SK-N-SH treated with all-trans-retinoic acid at 6 μM for 48 hours (cell line): ENCODE measurements at regions not wholly inside any gene's neighbourhood (a gene's known extent, or its start where the extent isn't known, plus 50 kb on each side); places are given as distances from the start of the nearest gene placed in this dataset.

Experiments
- ATAC-seq: fragments of 200-7000 bp; cut with Tn5 transposase; 3 replicates; pipeline ENCODE4 v1.9.1; 2020; ENCODE audit warnings: mild to moderate bottlenecking, moderate library complexity
- ARNTL ChIP-seq: fragments of 450-650 bp; formaldehyde crosslinking; IDR thresholded peaks from 2 replicates; pipeline ENCODE4 v1.5.0; 2020; ENCODE audit warnings: low read depth, mild to moderate bottlenecking, moderate library complexity, borderline replicate concordance
- BACH2 ChIP-seq: fragments of 250-450 bp; sonication (Bioruptor Pico); IDR thresholded peaks from 2 replicates; pipeline ENCODE4 v1.9.0; 2021; ENCODE audit warnings: mild to moderate bottlenecking, borderline replicate concordance
- CREB5 ChIP-seq: fragments of 250-450 bp; sonication (Bioruptor Pico); IDR thresholded peaks from 2 replicates; pipeline ENCODE4 v1.5.1; 2020; ENCODE audit warnings: low read depth, mild to moderate bottlenecking, moderate library complexity
- CSDC2 ChIP-seq: fragments of 250-450 bp; sonication (Bioruptor Pico); IDR thresholded peaks from 2 replicates; pipeline ENCODE4 v1.5.0; 2020; ENCODE audit warnings: mild to moderate bottlenecking, moderate library complexity
- ESRRG ChIP-seq: fragments of 250-450 bp; sonication (Bioruptor Pico); IDR thresholded peaks from 2 replicates; pipeline ENCODE4 v1.6.1; 2021; ENCODE audit warnings: mild to moderate bottlenecking
- GLIS3 ChIP-seq: fragments of 250-450 bp; sonication (Bioruptor Pico); IDR thresholded peaks from 2 replicates; pipeline ENCODE4 v1.5.0; 2020; ENCODE audit warnings: mild to moderate bottlenecking, moderate library complexity
- ISL1 ChIP-seq: fragments of 250-450 bp; sonication (Bioruptor Pico); IDR thresholded peaks from 2 replicates; pipeline ENCODE4 v2.1.2; 2022; ENCODE audit warnings: mild to moderate bottlenecking, moderate library complexity
- OSR1 ChIP-seq: fragments of 250-450 bp; sonication (Bioruptor Pico); IDR thresholded peaks from 2 replicates; pipeline ENCODE4 v1.8.0; 2022; ENCODE audit warnings: moderate library complexity, mild to moderate bottlenecking, inconsistent platforms
- PPARA ChIP-seq: fragments of 250-450 bp; sonication (Bioruptor Pico); IDR thresholded peaks from 2 replicates; pipeline ENCODE4 v1.5.0; 2020; ENCODE audit warnings: mild to moderate bottlenecking, borderline replicate concordance
- RARB ChIP-seq: fragments of 250-450 bp; sonication (Bioruptor Pico); IDR thresholded peaks from 2 replicates; pipeline ENCODE4 v1.8.0; 2021; ENCODE audit warnings: mild to moderate bottlenecking, moderate library complexity
- SNAI2 ChIP-seq: fragments of 250-450 bp; sonication (Bioruptor Pico); IDR thresholded peaks from 2 replicates; pipeline ENCODE4 v1.5.0; 2020; ENCODE audit warnings: mild to moderate bottlenecking, moderate library complexity
- TCF4 ChIP-seq: fragments of 250-450 bp; sonication (Bioruptor Pico); IDR thresholded peaks from 2 replicates; pipeline ENCODE4 v1.8.0; 2021; ENCODE audit warnings: mild to moderate bottlenecking, moderate library complexity, borderline replicate concordance
- TOX ChIP-seq: fragments of 250-450 bp; sonication (Bioruptor Pico); IDR thresholded peaks from 2 replicates; pipeline ENCODE4 v1.8.0; 2021; ENCODE audit warnings: mild to moderate bottlenecking, moderate library complexity, borderline replicate concordance
- ZC3H10 ChIP-seq: fragments of 250-450 bp; sonication (Bioruptor Pico); IDR thresholded peaks from 2 replicates; pipeline ENCODE4 v1.5.1; 2021; ENCODE audit warnings: mild to moderate bottlenecking, moderate library complexity
- ZFP3 ChIP-seq: fragments of 250-450 bp; sonication (Bioruptor Pico); IDR thresholded peaks from 2 replicates; pipeline ENCODE4 v1.5.0; 2020; ENCODE audit warnings: mild to moderate bottlenecking, moderate library complexity
- ZFP30 ChIP-seq: fragments of 450-650 bp; formaldehyde crosslinking; IDR thresholded peaks from 2 replicates; pipeline ENCODE4 v1.5.0; 2022; ENCODE audit warnings: mild to moderate bottlenecking, moderate library complexity
- ZNF70 ChIP-seq: fragments of 450-650 bp; formaldehyde crosslinking; IDR thresholded peaks from 2 replicates; pipeline ENCODE4 v1.5.0; 2020; ENCODE audit warnings: mild to moderate bottlenecking, moderate library complexity
- ZNF8 ChIP-seq: fragments of 450-650 bp; formaldehyde crosslinking; IDR thresholded peaks from 2 replicates; pipeline ENCODE4 v1.5.0; 2020; ENCODE audit warnings: mild to moderate bottlenecking, moderate library complexity
- TF ChIP-seq, protein P1 (sequence below): fragments of 250-450 bp; sonication (Bioruptor Pico); IDR thresholded peaks from 2 replicates; pipeline ENCODE4 v1.8.0; 2020; ENCODE audit warnings: mild to moderate bottlenecking, moderate library complexity, borderline replicate concordance
- TF ChIP-seq, protein P2 (sequence below): fragments of 250-450 bp; sonication (Bioruptor Pico); IDR thresholded peaks from 2 replicates; pipeline ENCODE4 v1.5.1; 2021; ENCODE audit warnings: mild to moderate bottlenecking, moderate library complexity
- TF ChIP-seq, protein P3 (sequence below): fragments of 250-450 bp; sonication (Bioruptor Pico); IDR thresholded peaks from 2 replicates; pipeline ENCODE4 v1.5.0; 2020; ENCODE audit warnings: mild to moderate bottlenecking, moderate library complexity
- TF ChIP-seq, protein P4 (sequence below): fragments of 250-450 bp; sonication (Bioruptor Pico); IDR thresholded peaks from 2 replicates; pipeline ENCODE4 v1.8.0; 2021; ENCODE audit warnings: low read depth, mild to moderate bottlenecking, moderate library complexity, borderline replicate concordance

GRCh38 chr3:161925749-161926360 lies 429.2 kb downstream of the OTOL1 start:
- ATAC-seq, result no peak
- no peak for TF ChIP-seq ZFP30
- no peak for TF ChIP-seq RARB (CRISPR knock-in tag)
- TF ChIP-seq, all 23 proteins: peak for 0

DNA sequence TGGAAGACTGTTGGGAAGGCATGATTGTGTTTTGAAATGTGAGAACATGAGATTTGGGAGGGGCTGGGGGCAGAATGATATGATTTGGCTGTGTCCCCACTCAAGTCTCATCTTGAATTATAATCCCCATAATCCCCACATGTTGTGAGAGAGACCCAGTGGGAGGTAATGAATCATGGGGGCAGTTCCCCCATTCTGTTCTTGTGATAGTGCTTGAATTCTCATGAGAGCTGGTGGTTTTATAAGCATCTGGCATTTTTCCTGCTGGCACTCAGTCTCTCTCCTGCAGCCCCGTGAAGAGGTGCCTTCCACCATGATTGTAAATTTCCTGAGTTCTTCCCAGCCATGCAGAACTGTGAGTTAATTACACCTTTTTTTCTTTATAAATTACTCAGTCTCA lies 430.5 kb downstream of the OTOL1 start:
- ATAC-seq, result no peak
- TF ChIP-seq ZNF70 (CRISPR knock-in tag), result no peak
- TF ChIP-seq ZFP3 (CRISPR knock-in tag), result no peak
- no peak for TF ChIP-seq CSDC2 (CRISPR knock-in tag)
- TF ChIP-seq ISL1, result no peak
- no peak for TF ChIP-seq TOX
- no peak for TF ChIP-seq GLIS3 (CRISPR knock-in tag)
- TF ChIP-seq, protein P1, sequence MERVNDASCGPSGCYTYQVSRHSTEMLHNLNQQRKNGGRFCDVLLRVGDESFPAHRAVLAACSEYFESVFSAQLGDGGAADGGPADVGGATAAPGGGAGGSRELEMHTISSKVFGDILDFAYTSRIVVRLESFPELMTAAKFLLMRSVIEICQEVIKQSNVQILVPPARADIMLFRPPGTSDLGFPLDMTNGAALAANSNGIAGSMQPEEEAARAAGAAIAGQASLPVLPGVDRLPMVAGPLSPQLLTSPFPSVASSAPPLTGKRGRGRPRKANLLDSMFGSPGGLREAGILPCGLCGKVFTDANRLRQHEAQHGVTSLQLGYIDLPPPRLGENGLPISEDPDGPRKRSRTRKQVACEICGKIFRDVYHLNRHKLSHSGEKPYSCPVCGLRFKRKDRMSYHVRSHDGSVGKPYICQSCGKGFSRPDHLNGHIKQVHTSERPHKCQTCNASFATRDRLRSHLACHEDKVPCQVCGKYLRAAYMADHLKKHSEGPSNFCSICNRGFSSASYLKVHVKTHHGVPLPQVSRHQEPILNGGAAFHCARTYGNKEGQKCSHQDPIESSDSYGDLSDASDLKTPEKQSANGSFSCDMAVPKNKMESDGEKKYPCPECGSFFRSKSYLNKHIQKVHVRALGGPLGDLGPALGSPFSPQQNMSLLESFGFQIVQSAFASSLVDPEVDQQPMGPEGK, result no peak
- TF ChIP-seq ZC3H10 (CRISPR knock-in tag), result no peak
- no peak for TF ChIP-seq OSR1 (CRISPR knock-in tag)
- TF ChIP-seq CREB5, result no peak
- TF ChIP-seq ZFP30, result no peak
- TF ChIP-seq, protein P2, sequence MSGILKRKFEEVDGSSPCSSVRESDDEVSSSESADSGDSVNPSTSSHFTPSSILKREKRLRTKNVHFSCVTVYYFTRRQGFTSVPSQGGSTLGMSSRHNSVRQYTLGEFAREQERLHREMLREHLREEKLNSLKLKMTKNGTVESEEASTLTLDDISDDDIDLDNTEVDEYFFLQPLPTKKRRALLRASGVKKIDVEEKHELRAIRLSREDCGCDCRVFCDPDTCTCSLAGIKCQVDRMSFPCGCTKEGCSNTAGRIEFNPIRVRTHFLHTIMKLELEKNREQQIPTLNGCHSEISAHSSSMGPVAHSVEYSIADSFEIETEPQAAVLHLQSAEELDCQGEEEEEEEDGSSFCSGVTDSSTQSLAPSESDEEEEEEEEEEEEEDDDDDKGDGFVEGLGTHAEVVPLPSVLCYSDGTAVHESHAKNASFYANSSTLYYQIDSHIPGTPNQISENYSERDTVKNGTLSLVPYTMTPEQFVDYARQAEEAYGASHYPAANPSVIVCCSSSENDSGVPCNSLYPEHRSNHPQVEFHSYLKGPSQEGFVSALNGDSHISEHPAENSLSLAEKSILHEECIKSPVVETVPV (CRISPR knock-in tag), result no peak
- TF ChIP-seq PPARA (CRISPR knock-in tag), result no peak
- no peak for TF ChIP-seq RARB (CRISPR knock-in tag)
- TF ChIP-seq TCF4 (CRISPR knock-in tag), result no peak
- TF ChIP-seq, protein P3, sequence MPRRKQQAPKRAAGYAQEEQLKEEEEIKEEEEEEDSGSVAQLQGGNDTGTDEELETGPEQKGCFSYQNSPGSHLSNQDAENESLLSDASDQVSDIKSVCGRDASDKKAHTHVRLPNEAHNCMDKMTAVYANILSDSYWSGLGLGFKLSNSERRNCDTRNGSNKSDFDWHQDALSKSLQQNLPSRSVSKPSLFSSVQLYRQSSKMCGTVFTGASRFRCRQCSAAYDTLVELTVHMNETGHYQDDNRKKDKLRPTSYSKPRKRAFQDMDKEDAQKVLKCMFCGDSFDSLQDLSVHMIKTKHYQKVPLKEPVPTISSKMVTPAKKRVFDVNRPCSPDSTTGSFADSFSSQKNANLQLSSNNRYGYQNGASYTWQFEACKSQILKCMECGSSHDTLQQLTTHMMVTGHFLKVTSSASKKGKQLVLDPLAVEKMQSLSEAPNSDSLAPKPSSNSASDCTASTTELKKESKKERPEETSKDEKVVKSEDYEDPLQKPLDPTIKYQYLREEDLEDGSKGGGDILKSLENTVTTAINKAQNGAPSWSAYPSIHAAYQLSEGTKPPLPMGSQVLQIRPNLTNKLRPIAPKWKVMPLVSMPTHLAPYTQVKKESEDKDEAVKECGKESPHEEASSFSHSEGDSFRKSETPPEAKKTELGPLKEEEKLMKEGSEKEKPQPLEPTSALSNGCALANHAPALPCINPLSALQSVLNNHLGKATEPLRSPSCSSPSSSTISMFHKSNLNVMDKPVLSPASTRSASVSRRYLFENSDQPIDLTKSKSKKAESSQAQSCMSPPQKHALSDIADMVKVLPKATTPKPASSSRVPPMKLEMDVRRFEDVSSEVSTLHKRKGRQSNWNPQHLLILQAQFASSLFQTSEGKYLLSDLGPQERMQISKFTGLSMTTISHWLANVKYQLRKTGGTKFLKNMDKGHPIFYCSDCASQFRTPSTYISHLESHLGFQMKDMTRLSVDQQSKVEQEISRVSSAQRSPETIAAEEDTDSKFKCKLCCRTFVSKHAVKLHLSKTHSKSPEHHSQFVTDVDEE, result no peak
- no peak for TF ChIP-seq ARNTL (CRISPR knock-in tag)
- TF ChIP-seq BACH2 (CRISPR knock-in tag), result no peak
- TF ChIP-seq ZNF8 (CRISPR knock-in tag), result no peak
- TF ChIP-seq SNAI2 (CRISPR knock-in tag), result no peak

- no peak for ATAC-seq
- TF ChIP-seq ARNTL (CRISPR knock-in tag) (no peak), TCF4 (CRISPR knock-in tag) (no peak), ESRRG (no peak), TOX (no peak), ZNF70 (CRISPR knock-in tag) (no peak), CSDC2 (CRISPR knock-in tag) (no peak), BACH2 (CRISPR knock-in tag) (no peak), SNAI2 (CRISPR knock-in tag) (no peak), ISL1 (no peak), CREB5 (no peak), ZFP30 (no peak), GLIS3 (CRISPR knock-in tag) (no peak)
- TF ChIP-seq, protein P1, result no peak
- TF ChIP-seq, protein P4, sequence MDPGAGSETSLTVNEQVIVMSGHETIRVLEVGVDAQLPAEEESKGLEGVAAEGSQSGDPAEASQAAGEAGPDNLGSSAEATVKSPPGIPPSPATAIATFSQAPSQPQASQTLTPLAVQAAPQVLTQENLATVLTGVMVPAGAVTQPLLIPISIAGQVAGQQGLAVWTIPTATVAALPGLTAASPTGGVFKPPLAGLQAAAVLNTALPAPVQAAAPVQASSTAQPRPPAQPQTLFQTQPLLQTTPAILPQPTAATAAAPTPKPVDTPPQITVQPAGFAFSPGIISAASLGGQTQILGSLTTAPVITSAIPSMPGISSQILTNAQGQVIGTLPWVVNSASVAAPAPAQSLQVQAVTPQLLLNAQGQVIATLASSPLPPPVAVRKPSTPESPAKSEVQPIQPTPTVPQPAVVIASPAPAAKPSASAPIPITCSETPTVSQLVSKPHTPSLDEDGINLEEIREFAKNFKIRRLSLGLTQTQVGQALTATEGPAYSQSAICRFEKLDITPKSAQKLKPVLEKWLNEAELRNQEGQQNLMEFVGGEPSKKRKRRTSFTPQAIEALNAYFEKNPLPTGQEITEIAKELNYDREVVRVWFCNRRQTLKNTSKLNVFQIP (CRISPR knock-in tag), result no peak
Observed at GRCh38 chr3:161939918-161940620, 443.5 kb downstream of the OTOL1 start.
